GM23248 (cell line): ENCODE measurements at regions not wholly inside any gene's neighbourhood (a gene's known extent, or its start where the extent isn't known, plus 50 kb on each side); places are given as distances from the start of the nearest gene placed in this dataset.
A peak's percentile ranks its signal among the peaks of the same experiment; 100 is the strongest.

ENCODE experiments used
- DNase-seq: peaks from one replicate; pipeline ENCODE4 v3.0.0-alpha.2; 2015
- H2AFZ ChIP-seq: fragments of 200-600 bp; sonication (generic); 2 replicates; pipeline ENCODE4 v1.6.1; 2016; ENCODE audit warnings: antibody characterized with exemption
- H3F3A ChIP-seq: fragments of 200-600 bp; sonication (generic); 2 replicates; pipeline ENCODE4 v1.6.1; 2016; ENCODE audit warnings: mild to moderate bottlenecking, antibody characterized with exemption, mixed run types; ENCODE audit not compliant: insufficient read depth
- H3K27ac ChIP-seq: fragments of 200-600 bp; sonication (generic); 2 replicates; pipeline ENCODE4 v1.5.1; 2016; ENCODE audit warnings: mild to moderate bottlenecking
- H3K27me3 ChIP-seq: fragments of 200-600 bp; sonication (generic); replicated peaks from 2 replicates; pipeline ENCODE4 v1.6.1; 2016; ENCODE audit warnings: mild to moderate bottlenecking; ENCODE audit not compliant: insufficient read depth
- H3K36me3 ChIP-seq: fragments of 200-600 bp; sonication (generic); 2 replicates; pipeline ENCODE4 v1.6.1; 2016; ENCODE audit warnings: low read depth, mild to moderate bottlenecking
- H3K4me1 ChIP-seq: fragments of 200-600 bp; sonication (generic); 2 replicates; pipeline ENCODE4 v1.6.1; 2016; ENCODE audit warnings: mild to moderate bottlenecking; ENCODE audit not compliant: insufficient read depth
- H3K4me2 ChIP-seq: fragments of 200-600 bp; sonication (generic); one replicate; pipeline ENCODE4 v1.6.1; 2016; ENCODE audit warnings: mild to moderate bottlenecking; ENCODE audit not compliant: unreplicated experiment
- H3K4me3 ChIP-seq: fragments of 200-600 bp; sonication (generic); 2 replicates; pipeline ENCODE4 v1.5.1; 2016; ENCODE audit warnings: mild to moderate bottlenecking
- H3K79me2 ChIP-seq: fragments of 200-600 bp; sonication (generic); 2 replicates; pipeline ENCODE4 v1.6.1; 2016; ENCODE audit warnings: mild to moderate bottlenecking; ENCODE audit not compliant: insufficient read depth
- H3K9ac ChIP-seq: fragments of 200-600 bp; sonication (generic); 2 replicates; pipeline ENCODE4 v1.6.1; 2016; ENCODE audit warnings: mild to moderate bottlenecking
- H3K9me2 ChIP-seq: fragments of 200-600 bp; sonication (generic); 2 replicates; pipeline ENCODE4 v1.6.1; 2016; ENCODE audit warnings: mixed run types, mild to moderate bottlenecking, moderate library complexity; ENCODE audit not compliant: insufficient read depth
- H3K9me3 ChIP-seq: fragments of 200-600 bp; sonication (generic); one replicate; pipeline ENCODE4 v1.6.1; 2017; ENCODE audit warnings: low read depth
- H4K20me1 ChIP-seq: fragments of 200-600 bp; sonication (generic); 2 replicates; pipeline ENCODE4 v1.6.0; 2016; ENCODE audit not compliant: insufficient read depth
- EZH2 ChIP-seq: fragments of 200-600 bp; sonication (generic); IDR thresholded peaks from 2 replicates; pipeline ENCODE4 v1.6.1; 2018; ENCODE audit warnings: antibody characterized with exemption, mild to moderate bottlenecking; ENCODE audit not compliant: insufficient read depth, poor library complexity, severe bottlenecking
- EZH2phosphoT487 ChIP-seq: fragments of 200-600 bp; sonication (generic); IDR thresholded peaks from 2 replicates; pipeline ENCODE4 v1.6.1; 2018; ENCODE audit warnings: antibody characterized with exemption, moderate library complexity, mild to moderate bottlenecking, low read depth; ENCODE audit not compliant: insufficient read depth
- WGBS, 2 experiments: methylation state at CpG; one replicate each; pipeline ENCODE4 v1.1.6; 2015 to 2017; ENCODE audit warnings: low lambda C conversion rate in 2 of 2, low coverage in 1 of 2; ENCODE audit errors: missing lambda C conversion rate in 2 of 2; 5-methylcytosine and 5-hydroxymethylcytosine counted together
- in situ Hi-C: fragments of 300-500 bp; cut with MboI; formaldehyde crosslinking; loops from 2 replicates; pipeline ENCODE4 v1.15.0; 2020

GRCh38 chr15:81507831-81508230, 133.8 kb upstream of the TMC3 start:
- H3K4me3 ChIP-seq, result no peak overlapping the region
- H3K9me2 ChIP-seq, result no peaks in the 10 kb centered on the region
- H3K9me3 ChIP-seq, result no peaks in the 10 kb centered on the region
- H3K27ac ChIP-seq, result no peak overlapping the region
- no peaks in the 10 kb centered on the region for H4K20me1 ChIP-seq
- peaks cover 22% of the 10 kb centered on the region for H3F3A ChIP-seq
- WGBS, 2 experiments, result 83 to 86% methylated on average over 3 of the region's 3 CpGs
- DNase-seq, result no peak
- in situ Hi-C loops, result no loop called here
- H3K36me3 ChIP-seq, result no peaks in the 10 kb centered on the region
- no peaks in the 10 kb centered on the region for H3K79me2 ChIP-seq
- H2AFZ ChIP-seq, result no peak overlapping the region
- no peak for TF ChIP-seq EZH2
- TF ChIP-seq EZH2phosphoT487, result no peak
- peaks cover 28% of the 10 kb centered on the region for H3K4me1 ChIP-seq
- no peak overlapping the region for H3K9ac ChIP-seq
- H3K4me2 ChIP-seq, result no peak overlapping the region
- no peaks in the 10 kb centered on the region for H3K27me3 ChIP-seq

GRCh38 chr15:81506936-81507335, 132.9 kb upstream of the TMC3 start:
- in situ Hi-C loops, result no loop called here

GRCh38 chr15:81506071-81506470, 132.1 kb upstream of the TMC3 start:
- Histone ChIP-seq H3K4me2 (no peak overlapping the region), H3K36me3 (no peaks in the 10 kb centered on the region), H3K79me2 (no peaks in the 10 kb centered on the region), H3F3A (peaks cover 21% of the 10 kb centered on the region), H3K9me2 (no peaks in the 10 kb centered on the region), H3K4me3 (no peak overlapping the region), H3K27me3 (no peaks in the 10 kb centered on the region), H4K20me1 (no peaks in the 10 kb centered on the region), H3K9ac (no peak overlapping the region), H3K4me1 (peaks cover 30% of the 10 kb centered on the region), H2AFZ (no peak overlapping the region), H3K9me3 (no peaks in the 10 kb centered on the region), H3K27ac (no peak overlapping the region)
- DNase-seq, result no peak
- 90 to 94% methylated on average over 2 of the region's 2 CpGs for WGBS, 2 experiments
- in situ Hi-C loops, result no loop called here
- TF ChIP-seq EZH2 (no peak), EZH2phosphoT487 (no peak)

More at GRCh38 chr15:81506936-81507335, 132.9 kb upstream of the TMC3 start:
- H2AFZ ChIP-seq, result no peak overlapping the region
- no peak for DNase-seq
- peaks cover 37% of the 10 kb centered on the region for H3K4me1 ChIP-seq
- 93 to 95% methylated on average over 1 of the region's 1 CpG for WGBS, 2 experiments
- H3K4me3 ChIP-seq, result no peak overlapping the region
- H3K9me3 ChIP-seq, result no peaks in the 10 kb centered on the region
- no peaks in the 10 kb centered on the region for H3K79me2 ChIP-seq
- H4K20me1 ChIP-seq, result no peaks in the 10 kb centered on the region
- no peaks in the 10 kb centered on the region for H3K36me3 ChIP-seq
- H3K9me2 ChIP-seq, result no peaks in the 10 kb centered on the region
- H3F3A ChIP-seq, result peaks cover 22% of the 10 kb centered on the region
- no peak overlapping the region for H3K27ac ChIP-seq
- TF ChIP-seq EZH2 (no peak), EZH2phosphoT487 (no peak)
- H3K9ac ChIP-seq, result no peak overlapping the region
- H3K4me2 ChIP-seq, result no peak overlapping the region
- H3K27me3 ChIP-seq, result no peaks in the 10 kb centered on the region

- H3K79me2 ChIP-seq, result no peaks in the 10 kb centered on the region
- peaks cover 23% of the 10 kb centered on the region for H3K4me1 ChIP-seq
- no peaks in the 10 kb centered on the region for H3K9me3 ChIP-seq
- no peaks in the 10 kb centered on the region for H3K27me3 ChIP-seq
- WGBS, 2 experiments, result 10 to 13% methylated on average over 4 of the region's 4 CpGs
- no peak overlapping the region for H3K4me2 ChIP-seq
- DNase-seq, result peak; percentile 66
- in situ Hi-C loops, result no loop called here
- H3F3A ChIP-seq, result peaks cover 12% of the 10 kb centered on the region; the same call in 1 of the 2 replicates
- H3K36me3 ChIP-seq, result no peaks in the 10 kb centered on the region
- TF ChIP-seq EZH2phosphoT487, result no peak
- no peak overlapping the region for H3K9ac ChIP-seq
- no peak overlapping the region for H2AFZ ChIP-seq
- H3K27ac ChIP-seq, result no peak overlapping the region
- no peak overlapping the region for H3K4me3 ChIP-seq
- H4K20me1 ChIP-seq, result no peaks in the 10 kb centered on the region
- no peaks in the 10 kb centered on the region for H3K9me2 ChIP-seq
Observed at GRCh38 chr15:81504170-81504905, 130.3 kb upstream of the TMC3 start.

- no peaks in the 10 kb centered on the region for H4K20me1 ChIP-seq
- peaks cover 23% of the 10 kb centered on the region for H3K4me1 ChIP-seq
- no peaks in the 10 kb centered on the region for H3K9me2 ChIP-seq
- TF ChIP-seq EZH2phosphoT487 (no peak), EZH2 (no peak)
- in situ Hi-C loops, result no loop called here
- H3K4me3 ChIP-seq, result no peak overlapping the region
- no peak overlapping the region for H3K27ac ChIP-seq
- H3K27me3 ChIP-seq, result no peaks in the 10 kb centered on the region
- H3K9me3 ChIP-seq, result no peaks in the 10 kb centered on the region
- no peak overlapping the region for H3K4me2 ChIP-seq
- no peak overlapping the region for H3K9ac ChIP-seq
- no peaks in the 10 kb centered on the region for H3K36me3 ChIP-seq
- no peaks in the 10 kb centered on the region for H3K79me2 ChIP-seq
- H3F3A ChIP-seq, result peaks cover 12% of the 10 kb centered on the region; the same call in 1 of the 2 replicates
- peak; percentile 64 for DNase-seq
- H2AFZ ChIP-seq, result no peak overlapping the region
- WGBS, 2 experiments, result 40 to 42% methylated on average over 4 of the region's 4 CpGs
Observed at GRCh38 chr15:81502439-81502838, 128.4 kb upstream of the TMC3 start.
